ENCODE measurements at regions not wholly inside any gene's neighbourhood (a gene's known extent, or its start where the extent isn't known, plus 50 kb on each side); places are given as distances from the start of the nearest gene placed in this dataset.

DNA sequence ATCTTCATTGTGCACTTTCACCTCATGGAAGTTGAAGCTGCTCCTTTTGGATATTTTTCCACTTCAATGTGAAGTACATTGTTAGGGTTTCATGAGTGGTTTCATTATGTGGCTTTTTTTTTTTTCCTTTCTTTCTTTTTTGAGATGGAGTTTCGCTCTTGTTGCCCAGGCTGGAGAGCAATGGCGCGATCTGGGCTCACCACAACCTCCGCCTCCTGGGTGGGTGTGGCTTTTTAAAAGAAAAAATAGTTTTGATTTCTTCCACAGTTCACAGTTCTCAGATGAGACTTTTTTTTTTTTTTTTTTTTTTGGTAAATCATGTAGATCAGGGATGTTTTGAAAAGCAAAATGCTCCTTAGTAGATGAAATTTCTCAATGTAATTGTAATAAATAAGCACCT lies 652.3 kb upstream of the ANKRD30A start:
- TF ChIP-seq POLR2A (IDR thresholded peaks at IDR 0.05) = no peak
- TF ChIP-seq, protein P1, sequence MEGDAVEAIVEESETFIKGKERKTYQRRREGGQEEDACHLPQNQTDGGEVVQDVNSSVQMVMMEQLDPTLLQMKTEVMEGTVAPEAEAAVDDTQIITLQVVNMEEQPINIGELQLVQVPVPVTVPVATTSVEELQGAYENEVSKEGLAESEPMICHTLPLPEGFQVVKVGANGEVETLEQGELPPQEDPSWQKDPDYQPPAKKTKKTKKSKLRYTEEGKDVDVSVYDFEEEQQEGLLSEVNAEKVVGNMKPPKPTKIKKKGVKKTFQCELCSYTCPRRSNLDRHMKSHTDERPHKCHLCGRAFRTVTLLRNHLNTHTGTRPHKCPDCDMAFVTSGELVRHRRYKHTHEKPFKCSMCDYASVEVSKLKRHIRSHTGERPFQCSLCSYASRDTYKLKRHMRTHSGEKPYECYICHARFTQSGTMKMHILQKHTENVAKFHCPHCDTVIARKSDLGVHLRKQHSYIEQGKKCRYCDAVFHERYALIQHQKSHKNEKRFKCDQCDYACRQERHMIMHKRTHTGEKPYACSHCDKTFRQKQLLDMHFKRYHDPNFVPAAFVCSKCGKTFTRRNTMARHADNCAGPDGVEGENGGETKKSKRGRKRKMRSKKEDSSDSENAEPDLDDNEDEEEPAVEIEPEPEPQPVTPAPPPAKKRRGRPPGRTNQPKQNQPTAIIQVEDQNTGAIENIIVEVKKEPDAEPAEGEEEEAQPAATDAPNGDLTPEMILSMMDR (IDR thresholded peaks at IDR 0.05) = no peak
